IPS DF 6.9 (cell line): ENCODE measurements at regions not wholly inside any gene's neighbourhood (a gene's known extent, or its start where the extent isn't known, plus 50 kb on each side); places are given as distances from the start of the nearest gene placed in this dataset.
"Not testable (repeated sequence)": the region's sequence is repeated elsewhere in the genome, so short reads cannot be mapped to it uniquely, and the experiment has no call there.

ENCODE experiments used
- DNase-seq: peaks from one replicate; pipeline ENCODE4 v3.0.0-alpha.2; 2013; ENCODE audit warnings: low read depth, low spot score
- H3K27ac ChIP-seq: one replicate; pipeline ENCODE4 v1.5.1; 2013; ENCODE audit warnings: low read length, control low read depth
- H3K27me3 ChIP-seq: 2 replicates; pipeline ENCODE4 v1.6.1; 2013; ENCODE audit warnings: mild to moderate bottlenecking, low read length; ENCODE audit not compliant: control insufficient read depth, insufficient read depth
- H3K36me3 ChIP-seq: 2 replicates; pipeline ENCODE4 v1.6.1; 2013; ENCODE audit warnings: low read length; ENCODE audit not compliant: control insufficient read depth, insufficient read depth
- H3K4me1 ChIP-seq: 2 replicates; pipeline ENCODE4 v1.6.1; 2013; ENCODE audit warnings: low read length; ENCODE audit not compliant: control insufficient read depth, insufficient read depth
- H3K4me3 ChIP-seq: 2 replicates; pipeline ENCODE4 v1.5.1; 2013; ENCODE audit warnings: mild to moderate bottlenecking, low read length
- H3K9me3 ChIP-seq: 2 replicates; pipeline ENCODE4 v1.6.1; 2013; ENCODE audit warnings: low read length, inconsistent platforms; ENCODE audit not compliant: control insufficient read depth, insufficient read depth
- WGBS: extraction: QIAGEN DNeasy Blood & Tissue Kit; methylation state at CpG from one replicate; pipeline ENCODE4 v1.1.7; 2013; ENCODE audit warnings: mixed read lengths, missing lambda C conversion rate; ENCODE audit not compliant: insufficient read length, insufficient coverage; 5-methylcytosine and 5-hydroxymethylcytosine counted together

DNA sequence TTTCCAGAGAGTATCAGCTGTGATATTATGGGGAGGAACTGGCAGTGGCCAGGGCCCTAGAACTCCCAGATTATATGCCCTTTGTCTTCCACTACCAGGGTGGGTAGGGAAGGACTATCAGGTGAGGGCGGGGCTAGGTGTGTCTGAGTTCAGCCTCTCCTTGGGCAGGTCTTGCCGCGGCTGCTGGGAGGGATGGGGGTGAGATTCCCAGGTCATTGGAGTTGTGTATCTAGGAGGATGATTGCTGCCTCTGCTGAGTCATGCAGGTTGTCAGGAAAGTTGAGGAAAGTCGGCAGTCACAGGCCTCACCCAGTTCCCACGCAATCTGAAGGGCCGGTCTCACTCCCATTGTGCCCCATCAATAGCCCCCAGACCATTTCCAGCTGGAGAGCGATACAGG, 185.2 kb downstream of the DKK1 start:
- H3K27me3 ChIP-seq, result no peaks in the 10 kb centered on the region
- WGBS, result no CpG with 5 or more reads among the region's 7 CpGs
- H3K36me3 ChIP-seq, result no peaks in the 10 kb centered on the region
- H3K27ac ChIP-seq, result no peak overlapping the region
- H3K4me1 ChIP-seq, result no peaks in the 10 kb centered on the region
- H3K9me3 ChIP-seq, result no peaks in the 10 kb centered on the region; the same call in 1 of the 2 replicates
- no peak for DNase-seq
- no peak overlapping the region for H3K4me3 ChIP-seq

DNA sequence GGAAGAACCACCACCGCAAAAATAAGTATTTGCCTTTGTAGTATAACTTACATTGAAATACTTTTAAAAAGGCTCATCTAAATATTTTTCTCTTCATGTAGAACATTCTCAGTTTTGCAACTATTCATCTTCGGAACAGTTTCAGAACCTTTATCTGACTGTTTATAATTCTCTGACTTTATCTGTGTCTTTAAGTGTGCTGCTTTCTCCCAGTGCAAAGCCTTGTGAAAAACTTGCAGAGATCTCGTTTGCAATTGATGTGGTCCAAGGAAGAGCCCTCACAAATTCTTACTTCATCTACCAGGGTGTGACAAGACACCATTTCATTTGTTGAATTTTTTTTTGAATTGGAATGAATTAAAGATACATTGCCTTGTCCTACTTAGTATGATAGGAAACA, 186.4 kb downstream of the DKK1 start:
- H3K4me1 ChIP-seq, result no peaks in the 10 kb centered on the region
- WGBS, result no CpG with 5 or more reads among the region's 3 CpGs
- no peaks in the 10 kb centered on the region for H3K27me3 ChIP-seq
- H3K4me3 ChIP-seq, result no peak overlapping the region
- H3K9me3 ChIP-seq, result no peaks in the 10 kb centered on the region; the same call in 1 of the 2 replicates
- no peak for DNase-seq
- no peak overlapping the region for H3K27ac ChIP-seq
- H3K36me3 ChIP-seq, result no peaks in the 10 kb centered on the region

DNA sequence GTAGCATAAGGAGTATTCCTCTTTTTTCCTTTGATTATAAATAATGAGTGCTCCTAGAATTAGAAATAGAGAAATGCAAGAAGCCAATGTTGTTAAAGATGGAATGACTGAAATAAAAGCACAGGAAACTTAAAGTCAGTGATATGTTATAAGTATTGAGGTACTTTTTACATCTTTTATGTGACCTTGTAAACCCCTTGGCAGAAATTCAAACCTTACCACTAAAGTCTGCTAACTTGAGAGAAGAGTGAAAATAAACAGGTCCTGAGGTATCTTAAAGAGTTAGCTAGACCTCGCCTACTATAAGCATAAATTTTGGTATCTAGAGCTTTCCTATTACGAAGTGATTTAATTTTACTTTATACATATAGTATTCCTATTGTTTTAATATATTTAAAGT, 188.2 kb downstream of the DKK1 start:
- H3K4me3 ChIP-seq, result no peak overlapping the region
- no peak for DNase-seq
- no peaks in the 10 kb centered on the region for H3K27me3 ChIP-seq
- no peaks in the 10 kb centered on the region for H3K4me1 ChIP-seq
- no peaks in the 10 kb centered on the region for H3K36me3 ChIP-seq
- no peaks in the 10 kb centered on the region; the same call in 1 of the 2 replicates for H3K9me3 ChIP-seq
- no peak overlapping the region for H3K27ac ChIP-seq
- no CpG with 5 or more reads among the region's 2 CpGs for WGBS

DNA sequence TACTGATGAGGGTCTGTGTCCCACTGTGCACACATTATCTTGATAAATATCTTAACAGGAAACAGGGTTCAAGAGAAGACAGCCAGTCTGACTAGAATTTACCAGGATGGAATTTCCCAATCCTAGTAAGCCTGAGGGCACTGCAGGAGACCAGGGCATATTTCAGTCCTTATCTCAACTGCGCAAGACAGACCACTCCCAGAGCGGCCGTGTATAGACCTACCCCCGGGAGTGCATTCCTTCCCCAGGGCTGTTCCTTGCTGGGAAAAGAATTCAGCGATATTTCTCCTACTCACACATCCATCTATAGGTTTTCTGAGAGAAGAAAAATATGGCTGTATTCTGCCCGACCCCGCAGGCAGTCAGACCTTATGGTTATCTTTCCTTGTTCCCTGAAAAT, 191.3 kb downstream of the DKK1 start:
- H3K4me1 ChIP-seq, H3K27me3 ChIP-seq, H3K4me3 ChIP-seq, H3K9me3 ChIP-seq, DNase-seq, H3K27ac ChIP-seq, H3K36me3 ChIP-seq: not testable (repeated sequence)
- WGBS, result no CpG with 5 or more reads among the region's 7 CpGs

DNA sequence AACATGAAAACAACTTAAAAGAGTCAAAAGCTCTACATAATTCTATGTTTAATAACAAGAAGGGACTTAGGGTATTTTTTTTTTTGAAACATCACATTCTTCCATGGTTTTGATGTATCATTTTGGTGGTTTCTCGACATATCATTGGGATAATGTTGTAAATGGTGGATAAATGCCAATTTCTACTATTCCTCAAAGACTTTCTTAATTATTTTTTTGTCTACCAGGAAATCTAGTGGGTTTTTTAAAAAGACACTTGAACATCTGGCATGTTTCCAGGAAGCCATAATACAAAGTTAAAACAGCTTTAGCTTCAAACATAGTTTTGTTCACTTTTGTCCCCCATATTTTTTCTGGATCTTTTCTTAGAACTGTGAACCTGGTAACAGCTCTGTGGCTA, 200.4 kb downstream of the DKK1 start:
- no peak overlapping the region for H3K4me3 ChIP-seq
- DNase-seq, result no peak
- no peaks in the 10 kb centered on the region for H3K9me3 ChIP-seq
- no peaks in the 10 kb centered on the region for H3K36me3 ChIP-seq
- H3K4me1 ChIP-seq, result no peaks in the 10 kb centered on the region
- no peak overlapping the region for H3K27ac ChIP-seq
- H3K27me3 ChIP-seq, result no peaks in the 10 kb centered on the region
- no CpG with 5 or more reads among the region's 1 CpG for WGBS

DNA sequence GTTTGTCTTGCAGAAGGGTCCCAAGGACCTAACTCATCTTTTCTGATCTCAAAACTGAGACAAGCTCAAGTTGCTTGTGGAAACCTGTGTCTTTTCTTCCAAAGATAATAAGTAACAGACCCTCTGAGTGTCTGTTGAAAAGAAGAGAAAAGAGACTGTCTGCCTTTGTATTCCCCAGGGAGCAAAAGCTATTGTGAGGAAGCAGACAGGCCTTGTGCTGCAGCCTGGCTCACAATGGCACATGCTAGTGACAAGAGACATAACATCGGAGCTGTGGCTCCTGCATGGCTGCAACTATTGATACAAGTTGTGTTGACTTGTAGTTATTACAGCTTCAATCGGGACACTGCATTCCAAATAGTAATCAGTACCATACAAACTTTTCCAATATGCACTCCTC, 202.9 kb downstream of the DKK1 start:
- no peaks in the 10 kb centered on the region for H3K36me3 ChIP-seq
- H3K27me3 ChIP-seq, result no peaks in the 10 kb centered on the region
- DNase-seq, result no peak
- H3K9me3 ChIP-seq, result no peaks in the 10 kb centered on the region
- H3K4me1 ChIP-seq, result no peaks in the 10 kb centered on the region
- H3K4me3 ChIP-seq, result no peak overlapping the region
- WGBS, result no CpG with 5 or more reads among the region's 2 CpGs
- no peak overlapping the region for H3K27ac ChIP-seq

DNA sequence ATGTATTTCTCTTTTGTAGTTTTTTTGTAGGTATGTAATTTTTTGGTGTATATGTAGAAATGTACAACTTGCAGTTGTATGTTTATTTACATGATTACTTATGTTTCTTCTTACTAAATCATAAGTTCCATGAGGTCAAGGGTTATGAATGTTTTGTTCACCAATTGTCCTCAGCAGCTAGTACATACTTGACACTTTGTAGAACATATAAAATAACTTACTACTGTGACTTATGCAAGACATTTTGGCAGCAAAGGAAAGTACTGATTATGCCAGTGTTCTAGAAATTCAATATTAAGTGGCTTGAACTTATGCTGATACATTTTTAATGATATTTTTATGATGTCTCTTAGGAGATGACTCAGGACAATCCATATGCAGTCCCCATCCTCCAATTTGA, 209.6 kb downstream of the DKK1 start:
- Histone ChIP-seq H3K4me1 (no peaks in the 10 kb centered on the region), H3K36me3 (no peaks in the 10 kb centered on the region), H3K27ac (no peak overlapping the region), H3K9me3 (no peaks in the 10 kb centered on the region), H3K27me3 (no peaks in the 10 kb centered on the region), H3K4me3 (no peak overlapping the region)
- DNase-seq, result no peak

DNA sequence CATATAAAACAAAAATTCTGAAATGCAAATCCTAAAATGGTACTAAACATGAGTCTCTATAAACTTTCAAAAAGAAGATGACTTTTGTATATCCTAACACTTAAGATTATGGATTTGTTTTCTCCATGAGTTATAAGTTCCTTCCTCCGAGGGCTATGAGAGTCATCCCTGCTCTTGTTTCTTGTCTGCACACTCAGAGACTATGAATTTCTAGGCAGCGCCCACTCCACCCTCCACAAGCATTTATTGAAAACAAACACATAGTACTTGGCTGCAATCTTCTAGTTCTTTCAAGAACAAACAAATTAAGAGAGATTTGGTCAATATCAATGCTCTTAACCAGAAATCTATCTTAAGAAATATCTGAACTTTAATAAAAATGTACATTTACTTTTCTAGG, 211.7 kb downstream of the DKK1 start:
- whole genome bisulfite sequencing, result no CpG with 5 or more reads among the region's 2 CpGs
- no peak for DNase-seq
- H3K4me3 ChIP-seq, result no peak overlapping the region

DNA sequence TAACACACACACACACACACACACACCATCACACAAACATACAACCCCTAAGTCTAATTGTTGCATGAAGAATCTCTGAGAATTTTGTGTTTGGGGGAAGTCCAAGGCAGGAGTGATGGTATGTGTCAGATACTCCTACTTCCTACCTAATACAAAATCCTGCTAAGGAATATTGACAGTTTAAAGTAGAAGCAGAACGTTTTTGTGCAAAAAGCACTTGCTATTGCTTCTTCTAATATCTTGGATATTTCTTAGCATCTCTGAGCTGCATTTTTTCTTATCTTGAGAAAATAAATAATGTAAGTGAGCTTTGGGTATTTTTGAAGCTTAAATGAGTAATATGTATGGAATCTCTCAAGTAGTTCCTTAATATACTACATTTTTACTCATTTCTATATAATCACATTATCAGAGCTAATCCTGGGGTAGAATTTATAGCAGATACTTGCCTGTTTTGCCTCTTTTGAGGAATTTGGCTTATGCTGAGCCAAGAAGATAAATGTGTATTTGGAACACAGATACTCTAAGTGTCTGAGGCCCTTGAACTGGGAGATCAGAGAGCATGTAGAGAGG, 212.3 kb downstream of the DKK1 start:
- WGBS, result no CpG with 5 or more reads among the region's 1 CpG
- Histone ChIP-seq H3K36me3 (no peaks in the 10 kb centered on the region), H3K27me3 (no peaks in the 10 kb centered on the region), H3K27ac (no peak overlapping the region), H3K9me3 (no peaks in the 10 kb centered on the region), H3K4me3 (no peak overlapping the region), H3K4me1 (no peaks in the 10 kb centered on the region)
- no peak for DNase-seq

More for the DNA sequence above, 211.7 kb downstream of the DKK1 start:
- H3K27me3 ChIP-seq, result no peaks in the 10 kb centered on the region
- H3K9me3 ChIP-seq, result no peaks in the 10 kb centered on the region
- H3K27ac ChIP-seq, result no peak overlapping the region
- H3K36me3 ChIP-seq, result no peaks in the 10 kb centered on the region
- no peaks in the 10 kb centered on the region for H3K4me1 ChIP-seq

DNA sequence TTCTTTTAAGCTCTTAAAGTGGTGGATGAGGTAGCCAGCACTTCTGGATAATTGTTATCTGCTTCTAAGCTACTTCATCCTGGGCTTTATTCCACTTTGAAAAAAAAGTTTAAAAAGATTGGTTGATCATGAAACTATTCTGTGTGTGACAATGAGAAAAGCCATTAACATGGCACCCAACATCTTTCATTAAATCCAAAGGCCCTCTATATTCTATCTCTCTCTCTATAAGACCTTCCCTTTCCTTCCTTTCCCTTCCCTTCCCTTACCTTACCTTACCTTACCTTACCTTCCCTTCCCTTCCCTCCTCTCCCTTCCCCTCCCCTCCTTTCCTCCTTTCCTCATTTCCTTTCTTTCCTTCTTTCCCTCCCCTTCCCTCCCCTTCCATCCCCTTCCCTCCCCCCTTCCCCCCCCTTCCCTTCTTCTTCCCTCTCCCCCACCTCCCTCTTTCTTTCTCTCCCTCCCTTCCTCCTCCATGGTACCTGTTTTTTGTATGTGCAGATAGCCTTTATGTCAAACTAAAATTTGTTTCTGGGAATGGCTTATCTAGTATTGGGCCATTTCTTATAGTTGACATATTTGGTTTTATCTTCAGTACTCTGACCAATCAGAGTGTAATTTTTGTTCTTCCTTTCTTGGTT, 218.7 kb downstream of the DKK1 start:
- no peak for DNase-seq
- Histone ChIP-seq H3K27ac (no peak overlapping the region), H3K36me3 (no peaks in the 10 kb centered on the region), H3K27me3 (no peaks in the 10 kb centered on the region), H3K9me3 (no peaks in the 10 kb centered on the region), H3K4me3 (no peak overlapping the region), H3K4me1 (no peaks in the 10 kb centered on the region)

DNA sequence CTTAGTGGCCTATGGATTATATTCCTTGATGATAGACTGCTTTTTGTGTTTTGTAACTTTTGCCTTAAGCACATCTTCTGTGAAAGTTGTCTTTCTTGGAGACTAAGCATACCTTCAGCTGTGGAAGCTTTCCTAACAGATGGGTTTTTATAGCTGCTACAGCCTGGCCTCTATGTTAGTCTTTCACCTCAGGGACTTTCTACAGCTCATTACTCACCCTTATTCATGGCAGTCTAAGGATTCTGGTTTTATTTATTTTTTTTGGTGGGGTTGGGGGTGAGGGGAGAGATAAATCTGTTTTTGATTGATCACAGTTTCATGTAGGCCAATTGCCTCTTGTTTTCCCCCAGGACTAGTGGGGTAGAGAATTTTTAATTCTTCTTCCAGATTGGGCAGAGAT, 219.9 kb downstream of the DKK1 start:
- Histone ChIP-seq H3K9me3 (no peaks in the 10 kb centered on the region), H3K4me3 (no peak overlapping the region), H3K36me3 (no peaks in the 10 kb centered on the region), H3K27me3 (no peaks in the 10 kb centered on the region), H3K27ac (no peak overlapping the region), H3K4me1 (no peaks in the 10 kb centered on the region)
- no peak for DNase-seq
